ENCODE measurements at regions not wholly inside any gene's neighbourhood (a gene's known extent, or its start where the extent isn't known, plus 50 kb on each side); places are given as distances from the start of the nearest gene placed in this dataset.
A peak's percentile ranks its signal among the peaks of the same experiment; 100 is the strongest.

DNA sequence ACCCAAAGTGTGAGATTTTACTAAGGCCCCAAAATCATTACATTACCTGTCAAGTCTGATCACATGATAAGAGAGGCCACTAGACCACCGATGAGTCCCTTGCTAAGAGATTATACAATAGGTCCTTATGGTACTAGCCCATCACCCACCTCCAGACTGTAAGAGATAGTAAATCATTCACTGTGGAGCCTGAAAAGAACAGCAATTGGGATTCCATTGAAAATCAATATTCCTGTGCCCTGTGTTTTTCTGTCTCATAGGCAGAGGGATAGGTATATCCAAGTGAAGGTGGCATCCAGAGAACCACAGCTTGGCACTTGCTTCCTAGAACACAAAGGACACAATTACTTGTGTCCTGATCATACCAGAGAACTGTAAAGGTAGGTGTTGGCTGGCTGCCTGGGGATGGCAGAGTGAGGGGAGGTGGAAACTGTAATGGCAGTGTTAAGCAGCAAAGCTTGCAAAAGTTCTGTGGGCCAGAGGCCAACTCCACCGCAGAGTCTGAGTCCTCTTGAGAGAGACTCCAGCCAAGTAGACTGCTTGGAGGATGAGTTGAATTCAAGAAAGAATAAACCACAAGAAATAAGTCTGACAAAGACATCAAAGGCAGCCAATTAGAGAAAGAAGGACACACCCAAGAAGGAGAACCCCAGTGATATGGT lies 102.0 kb upstream of the PIEZO2 start:
- H3K36me3 Mint-ChIP-seq (ENCODE audit: insufficient read depth, unreplicated experiment): no peaks in the 10 kb centered on the region
- CTCF ChIA-PET: interaction anchor here (0.7 kb wide), 1 partner anchor 42 kb away, joined by 3 read pairs; no protein-coding TSS in a partner anchor
- DNase-seq (ENCODE audit: unreplicated experiment): peak; percentile 23
- POLR2A ChIA-PET: no interaction called here
- TF ChIP-seq, protein P1, sequence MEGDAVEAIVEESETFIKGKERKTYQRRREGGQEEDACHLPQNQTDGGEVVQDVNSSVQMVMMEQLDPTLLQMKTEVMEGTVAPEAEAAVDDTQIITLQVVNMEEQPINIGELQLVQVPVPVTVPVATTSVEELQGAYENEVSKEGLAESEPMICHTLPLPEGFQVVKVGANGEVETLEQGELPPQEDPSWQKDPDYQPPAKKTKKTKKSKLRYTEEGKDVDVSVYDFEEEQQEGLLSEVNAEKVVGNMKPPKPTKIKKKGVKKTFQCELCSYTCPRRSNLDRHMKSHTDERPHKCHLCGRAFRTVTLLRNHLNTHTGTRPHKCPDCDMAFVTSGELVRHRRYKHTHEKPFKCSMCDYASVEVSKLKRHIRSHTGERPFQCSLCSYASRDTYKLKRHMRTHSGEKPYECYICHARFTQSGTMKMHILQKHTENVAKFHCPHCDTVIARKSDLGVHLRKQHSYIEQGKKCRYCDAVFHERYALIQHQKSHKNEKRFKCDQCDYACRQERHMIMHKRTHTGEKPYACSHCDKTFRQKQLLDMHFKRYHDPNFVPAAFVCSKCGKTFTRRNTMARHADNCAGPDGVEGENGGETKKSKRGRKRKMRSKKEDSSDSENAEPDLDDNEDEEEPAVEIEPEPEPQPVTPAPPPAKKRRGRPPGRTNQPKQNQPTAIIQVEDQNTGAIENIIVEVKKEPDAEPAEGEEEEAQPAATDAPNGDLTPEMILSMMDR (IDR thresholded peaks at IDR 0.05; ENCODE audit: unreplicated experiment): no peak
- BruUV-seq (replicated peaks): no TSS peak
- H3K27ac Mint-ChIP-seq (ENCODE audit: low read depth, unreplicated experiment): peak overlapping the region; percentile 8
- no peaks in the 10 kb centered on the region for H3K27me3 Mint-ChIP-seq (ENCODE audit: insufficient read depth, unreplicated experiment)
- H3K4me3 Mint-ChIP-seq (ENCODE audit: unreplicated experiment): no peak overlapping the region
- no peaks in the 10 kb centered on the region for H3K9me3 Mint-ChIP-seq (ENCODE audit: unreplicated experiment)
- intact Hi-C loops (cut with micrococcal nuclease): no loop called here
- peaks cover 14% of the 10 kb centered on the region for H3K4me1 Mint-ChIP-seq (ENCODE audit: insufficient read depth, unreplicated experiment)

DNA sequence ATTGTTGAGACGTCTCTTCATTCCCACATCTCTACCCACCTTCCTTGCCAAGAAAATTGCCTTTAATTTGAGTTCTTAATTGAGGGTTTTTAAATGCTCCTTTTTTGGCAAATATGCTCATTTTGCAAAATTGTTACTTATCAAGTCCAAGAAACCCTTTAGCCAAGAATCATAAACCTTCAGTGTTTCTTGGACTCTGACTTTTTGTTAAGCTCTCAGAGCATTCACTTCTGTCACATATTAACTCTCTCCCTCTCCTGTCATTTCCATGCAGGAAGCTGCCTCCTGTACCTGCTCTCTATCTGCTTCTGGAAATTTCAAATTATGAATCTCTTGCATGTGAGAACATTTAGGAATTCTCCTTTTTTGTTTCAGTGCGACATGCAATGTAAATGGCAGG lies 100.0 kb upstream of the PIEZO2 start:
- Mint-ChIP-seq H3K27me3 (ENCODE audit: insufficient read depth, unreplicated experiment) (no peaks in the 10 kb centered on the region), H3K36me3 (ENCODE audit: insufficient read depth, unreplicated experiment) (no peaks in the 10 kb centered on the region), H3K4me1 (ENCODE audit: insufficient read depth, unreplicated experiment) (peaks cover 14% of the 10 kb centered on the region), H3K9me3 (ENCODE audit: unreplicated experiment) (no peaks in the 10 kb centered on the region), H3K27ac (ENCODE audit: low read depth, unreplicated experiment) (no peak overlapping the region), H3K4me3 (ENCODE audit: unreplicated experiment) (no peak overlapping the region)
- intact Hi-C loops (cut with micrococcal nuclease): no loop called here
- BruUV-seq (replicated peaks): no TSS peak
- TF ChIP-seq, protein P1 (IDR thresholded peaks at IDR 0.05; ENCODE audit: unreplicated experiment): no peak
- CTCF ChIA-PET: no interaction called here
- POLR2A ChIA-PET: interaction anchor here (0.8 kb wide), 1 partner anchor 9 kb away, joined by 3 read pairs; no protein-coding TSS in a partner anchor
- no peak for DNase-seq (ENCODE audit: unreplicated experiment)

DNA sequence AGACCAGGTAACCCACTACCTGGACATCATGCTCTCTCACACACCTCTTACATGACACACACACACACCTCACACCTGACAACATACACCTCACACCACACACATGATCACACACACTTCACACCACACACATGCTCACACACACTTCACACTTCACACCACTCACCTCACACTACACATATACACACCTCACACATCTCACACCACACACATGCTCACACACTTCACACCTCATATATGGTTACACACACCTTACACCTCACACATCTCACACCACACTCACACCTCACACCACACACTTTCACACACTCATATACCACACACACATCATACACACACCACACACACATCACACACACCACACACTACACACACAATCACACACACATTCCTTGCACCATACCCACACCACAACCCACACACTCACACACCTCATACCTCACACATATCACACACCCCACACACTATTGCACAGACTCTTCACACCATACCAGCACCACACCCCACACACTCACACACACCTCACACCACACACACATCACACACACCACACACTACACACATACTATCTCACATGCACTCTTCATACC lies 98.1 kb upstream of the PIEZO2 start:
- no TSS peak for BruUV-seq (replicated peaks)
- no peaks in the 10 kb centered on the region for H3K36me3 Mint-ChIP-seq (ENCODE audit: insufficient read depth, unreplicated experiment)
- H3K4me3 Mint-ChIP-seq (ENCODE audit: unreplicated experiment): no peak overlapping the region
- ChIA-PET CTCF (interaction anchor here (2.0 kb wide), 1 partner anchor 306 kb away, joined by 6 read pairs; no protein-coding TSS in a partner anchor), POLR2A (no interaction called here)
- no peak overlapping the region for H3K27ac Mint-ChIP-seq (ENCODE audit: low read depth, unreplicated experiment)
- TF ChIP-seq, protein P1 (IDR thresholded peaks at IDR 0.05; ENCODE audit: unreplicated experiment): no peak
- H3K27me3 Mint-ChIP-seq (ENCODE audit: insufficient read depth, unreplicated experiment): no peaks in the 10 kb centered on the region
- intact Hi-C loops (cut with micrococcal nuclease): no loop called here
- no peaks in the 10 kb centered on the region for H3K9me3 Mint-ChIP-seq (ENCODE audit: unreplicated experiment)
- H3K4me1 Mint-ChIP-seq (ENCODE audit: insufficient read depth, unreplicated experiment): peaks cover 14% of the 10 kb centered on the region
- no peak for DNase-seq (ENCODE audit: unreplicated experiment)

DNA sequence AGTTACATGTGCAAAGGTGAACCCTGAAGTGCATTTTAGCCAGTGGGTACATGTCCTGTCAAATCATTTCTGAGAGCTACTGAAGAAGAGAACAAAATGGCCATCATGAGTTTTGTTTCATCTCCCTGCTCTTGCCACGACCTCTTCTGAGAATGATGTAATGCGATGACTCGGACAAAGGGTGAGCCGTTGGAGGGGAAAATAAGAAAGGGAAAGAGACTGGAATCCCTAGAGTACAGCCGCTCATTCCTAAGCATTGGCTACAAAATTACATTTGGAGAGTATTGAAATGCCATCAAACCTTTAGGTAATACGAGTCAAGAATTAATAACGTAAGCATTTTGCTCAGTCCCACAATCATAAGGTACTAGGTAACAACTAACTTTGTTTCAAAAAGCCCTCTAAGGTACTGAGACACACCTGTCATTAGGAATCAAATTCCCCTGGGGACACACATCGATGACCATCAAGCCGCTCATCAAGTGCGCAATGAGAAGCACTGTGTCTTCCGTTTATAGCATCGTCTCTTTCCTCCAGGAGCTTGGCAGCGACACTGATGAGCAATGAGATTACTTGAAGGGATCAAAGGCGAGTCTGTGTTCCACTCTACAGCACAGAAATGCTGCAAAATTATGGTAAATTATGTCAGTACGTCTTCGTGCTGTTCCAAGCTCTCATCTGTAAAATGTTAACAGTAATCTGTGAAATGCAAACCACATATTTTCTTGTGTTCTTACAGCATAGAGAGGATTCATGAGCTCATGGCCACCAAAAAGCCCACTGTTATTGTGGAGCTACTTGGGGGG lies 97.3 kb upstream of the PIEZO2 start:
- peak; percentile 4 for DNase-seq (ENCODE audit: unreplicated experiment)
- TF ChIP-seq, protein P1 (IDR thresholded peaks at IDR 0.05; ENCODE audit: unreplicated experiment): no peak
- no peaks in the 10 kb centered on the region for H3K36me3 Mint-ChIP-seq (ENCODE audit: insufficient read depth, unreplicated experiment)
- POLR2A ChIA-PET: no interaction called here
- CTCF ChIA-PET: interaction anchor here (1.8 to 2.0 kb wide), 2 partner anchors 265 to 307 kb away, joined by 5 to 6 read pairs; no protein-coding TSS in a partner anchor
- no TSS peak for BruUV-seq (replicated peaks)
- H3K27ac Mint-ChIP-seq (ENCODE audit: low read depth, unreplicated experiment): no peak overlapping the region
- H3K27me3 Mint-ChIP-seq (ENCODE audit: insufficient read depth, unreplicated experiment): no peaks in the 10 kb centered on the region
- no peaks in the 10 kb centered on the region for H3K9me3 Mint-ChIP-seq (ENCODE audit: unreplicated experiment)
- H3K4me1 Mint-ChIP-seq (ENCODE audit: insufficient read depth, unreplicated experiment): peaks cover 6% of the 10 kb centered on the region
- H3K4me3 Mint-ChIP-seq (ENCODE audit: unreplicated experiment): no peak overlapping the region
- intact Hi-C loops (cut with micrococcal nuclease): no loop called here

Data from MCF 10A (cell line).